ENCODE measurements at regions not wholly inside any gene's neighbourhood (a gene's known extent, or its start where the extent isn't known, plus 50 kb on each side); places are given as distances from the start of the nearest gene placed in this dataset.

DNA sequence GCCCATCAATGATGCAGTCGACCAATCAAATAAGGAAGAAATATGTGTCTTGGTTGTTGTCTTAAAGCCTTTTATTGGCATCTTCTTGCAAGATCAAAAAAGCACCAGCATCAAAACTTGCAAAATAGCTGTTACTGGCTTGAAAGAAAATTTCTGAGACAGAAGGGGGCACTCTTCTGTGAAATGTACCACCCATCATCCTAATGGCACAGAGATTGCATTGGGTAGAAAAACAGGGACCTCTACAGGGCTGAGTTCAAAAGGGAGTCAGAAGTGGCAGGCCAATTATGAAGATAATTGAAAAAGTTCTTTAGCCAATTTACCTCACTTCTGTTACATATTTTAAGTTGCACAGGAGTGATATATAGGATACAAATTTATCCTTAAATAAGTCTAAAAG, 122.3 kb upstream of the GPR149 start:
- DNase-seq (ENCODE audit: low spot score): no peak

DNA sequence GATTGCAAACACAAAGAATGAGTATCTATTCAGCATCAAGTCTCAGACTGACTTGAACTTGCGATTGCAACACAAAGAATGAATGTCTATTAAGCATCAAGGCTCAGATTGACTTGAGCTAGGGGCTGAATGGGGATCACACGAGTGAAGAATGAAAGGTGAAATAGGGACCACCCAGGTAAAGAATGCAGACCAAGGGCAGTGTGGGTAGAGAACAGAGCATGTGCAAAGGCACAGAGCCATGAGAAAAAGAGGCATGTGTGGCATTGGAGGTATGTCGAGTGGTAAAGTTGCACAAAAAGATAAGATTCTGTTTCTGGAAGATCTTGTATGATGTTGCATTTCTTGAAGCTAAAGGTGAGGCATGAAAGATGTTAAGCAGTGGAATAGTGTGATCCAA, 119.4 kb upstream of the GPR149 start:
- DNase-seq (ENCODE audit: low spot score): no peak

DNA sequence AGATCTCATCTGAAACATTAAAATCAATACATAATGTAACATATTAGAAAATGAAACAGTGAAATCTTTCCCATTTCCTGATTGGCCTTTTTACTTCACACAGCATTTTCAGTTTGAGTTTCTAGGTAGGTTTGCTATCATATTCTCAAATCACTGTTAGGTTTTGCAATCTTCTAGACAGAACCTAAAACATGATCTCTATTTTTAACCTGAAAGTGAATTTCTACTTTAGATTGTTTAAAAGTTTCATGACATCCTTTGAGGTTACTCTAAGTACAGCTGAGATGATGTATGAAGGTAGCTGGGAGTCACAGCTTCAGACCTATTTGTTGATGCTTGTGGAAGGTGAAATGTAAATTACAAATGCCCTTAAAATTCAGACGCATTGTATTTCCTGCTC, 118.4 kb upstream of the GPR149 start:
- no peak for DNase-seq (ENCODE audit: low spot score)

DNA sequence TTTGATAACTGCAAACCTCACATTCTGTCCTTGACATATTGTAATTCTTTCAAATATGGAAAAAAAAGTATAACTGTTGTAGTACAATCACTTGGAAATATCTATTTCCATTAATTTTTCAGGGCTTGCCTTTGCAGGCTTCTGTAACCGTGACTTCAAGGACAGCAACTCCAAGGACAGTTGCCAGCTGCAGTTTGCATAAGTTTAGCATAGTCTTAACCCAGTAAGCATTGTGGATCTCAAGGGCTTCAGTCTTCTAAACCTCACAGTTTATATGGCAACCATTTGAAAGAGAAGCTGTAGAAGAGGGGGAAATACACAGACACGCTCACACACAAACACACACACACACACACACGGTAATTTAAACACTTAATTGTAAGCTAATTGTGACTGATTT, 112.8 kb upstream of the GPR149 start:
- no peak for DNase-seq (ENCODE audit: low spot score)

DNA sequence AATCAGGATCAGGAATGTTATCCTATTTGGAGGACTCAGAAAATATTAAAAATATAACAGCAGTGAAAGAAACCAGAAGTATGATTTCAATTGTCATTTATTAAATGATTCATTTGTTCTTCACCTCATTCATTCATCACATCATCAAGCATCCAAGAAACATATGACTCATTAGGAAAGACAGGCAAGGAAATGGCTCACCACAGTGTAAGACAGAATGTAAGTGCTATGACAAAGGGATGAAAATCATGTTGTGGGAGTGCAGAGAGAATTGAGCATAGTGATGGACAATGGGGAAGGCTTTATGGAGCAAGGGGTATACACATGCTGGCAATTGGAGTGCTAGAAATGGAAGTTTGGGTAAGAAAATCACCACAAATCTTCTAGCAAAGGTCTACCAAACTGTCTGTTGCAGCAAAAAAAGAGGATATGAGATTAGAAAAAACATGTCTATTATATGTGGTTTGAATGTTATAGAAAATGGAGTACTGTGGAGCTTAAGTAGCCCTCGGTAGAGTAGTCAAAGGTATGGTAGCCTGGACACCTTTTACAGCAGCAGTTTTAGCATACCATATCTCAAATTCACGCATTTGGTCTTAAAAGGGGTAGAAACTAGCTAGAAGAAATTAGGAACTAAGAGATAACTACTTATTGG, 111.1 kb upstream of the GPR149 start:
- DNase-seq (ENCODE audit: low spot score): no peak

DNA sequence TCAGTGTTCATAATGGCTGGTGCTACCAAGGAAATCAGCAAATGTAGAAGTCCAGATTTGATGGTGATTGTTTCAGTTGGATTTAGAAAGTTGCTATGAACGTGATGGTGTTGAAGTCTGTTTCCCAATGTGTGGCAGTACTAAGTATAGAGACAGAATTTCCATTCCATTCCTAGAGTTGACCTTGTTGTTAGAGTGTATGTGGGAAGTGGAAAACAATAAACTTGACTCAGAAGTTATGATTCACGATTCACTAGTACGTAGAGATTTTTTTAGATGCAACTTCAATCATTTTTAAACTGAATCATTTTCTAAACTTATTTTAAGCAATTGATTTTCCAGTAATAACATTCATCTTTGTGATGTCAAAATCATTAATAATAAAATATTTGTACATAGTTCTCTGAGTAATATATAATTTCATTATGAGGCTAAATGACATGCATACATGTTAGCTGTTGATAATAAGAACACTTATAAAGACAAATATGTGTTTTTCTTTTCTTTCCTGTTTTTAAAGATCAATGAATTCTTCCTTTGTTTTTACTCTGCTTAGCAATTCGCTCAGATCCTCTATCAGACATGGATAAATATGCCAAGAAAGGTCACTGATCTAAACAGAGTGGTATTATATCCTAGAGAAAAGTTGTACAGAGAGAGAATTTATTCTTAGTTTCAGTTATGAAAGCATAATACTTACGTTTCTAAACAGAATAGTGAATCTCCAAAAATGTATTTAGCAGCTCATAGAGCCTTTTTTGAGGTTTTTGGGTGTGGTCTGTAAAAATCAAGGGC, 108.8 kb upstream of the GPR149 start:
- no peak for DNase-seq (ENCODE audit: low spot score)

DNA sequence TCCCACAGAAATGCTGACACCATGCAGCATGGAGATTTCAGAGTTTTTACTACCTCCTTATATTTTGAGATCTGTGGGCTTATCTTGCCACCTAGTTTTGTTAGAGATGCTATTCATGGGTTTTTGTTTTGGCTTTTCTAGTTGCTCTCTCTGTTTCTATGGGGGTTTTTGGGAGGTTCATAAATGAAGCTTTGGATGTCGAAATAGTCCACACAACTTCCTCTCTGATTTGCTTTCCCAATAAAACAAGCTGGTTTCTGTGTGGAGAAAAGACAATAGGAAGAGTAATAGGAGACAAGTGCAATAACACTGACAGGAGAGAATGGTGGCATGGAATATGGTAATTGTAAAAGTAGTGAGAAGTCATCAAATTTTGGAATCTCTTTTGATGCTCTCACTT, 106.8 kb upstream of the GPR149 start:
- no peak for DNase-seq (ENCODE audit: low spot score)

DNA sequence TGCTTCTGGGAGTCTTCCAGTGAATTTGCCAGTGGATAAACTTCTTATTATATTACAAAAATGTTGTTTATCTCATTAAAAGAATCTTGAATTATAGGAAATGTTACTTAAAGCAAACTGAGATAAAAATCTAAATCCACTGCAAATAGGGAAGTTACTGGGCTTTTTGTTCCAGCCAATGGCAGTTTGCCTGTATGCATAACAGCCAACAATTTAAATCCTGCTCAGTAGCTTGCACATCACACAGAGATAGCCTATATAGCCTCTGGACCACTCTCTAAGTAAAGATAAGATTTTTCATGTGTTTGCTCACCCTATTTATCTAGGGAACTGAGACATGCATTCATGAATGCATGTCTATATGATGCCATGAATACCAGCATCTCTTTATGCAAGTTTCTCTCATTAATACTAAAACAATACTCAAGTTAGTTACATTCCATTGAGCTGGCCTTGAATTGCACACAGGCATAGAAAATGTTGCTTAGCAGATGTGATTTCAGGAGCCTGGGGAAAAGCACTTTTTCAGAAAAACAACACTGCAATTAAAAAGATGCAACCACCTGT, 92.1 kb upstream of the GPR149 start:
- DNase-seq (ENCODE audit: low spot score): no peak

DNA sequence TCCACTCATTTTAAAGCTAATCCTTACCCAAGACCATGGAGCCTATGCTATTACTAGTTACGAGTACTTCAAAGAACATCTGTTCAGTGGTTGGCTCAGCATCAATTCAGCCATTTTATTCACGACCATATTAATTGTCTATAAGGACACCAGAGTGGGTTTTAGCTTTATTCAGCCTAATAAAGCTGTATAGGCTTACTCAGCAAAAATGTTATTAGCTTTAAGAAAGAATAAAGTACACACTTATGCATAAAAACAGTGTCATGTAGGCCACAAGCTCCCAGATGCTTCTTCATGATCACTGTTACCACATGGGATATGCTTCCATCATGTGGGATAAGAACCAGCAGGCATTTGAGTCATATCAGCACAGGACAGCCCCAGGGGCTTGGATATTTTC, 87.4 kb upstream of the GPR149 start:
- DNase-seq (ENCODE audit: low spot score): no peak

DNA sequence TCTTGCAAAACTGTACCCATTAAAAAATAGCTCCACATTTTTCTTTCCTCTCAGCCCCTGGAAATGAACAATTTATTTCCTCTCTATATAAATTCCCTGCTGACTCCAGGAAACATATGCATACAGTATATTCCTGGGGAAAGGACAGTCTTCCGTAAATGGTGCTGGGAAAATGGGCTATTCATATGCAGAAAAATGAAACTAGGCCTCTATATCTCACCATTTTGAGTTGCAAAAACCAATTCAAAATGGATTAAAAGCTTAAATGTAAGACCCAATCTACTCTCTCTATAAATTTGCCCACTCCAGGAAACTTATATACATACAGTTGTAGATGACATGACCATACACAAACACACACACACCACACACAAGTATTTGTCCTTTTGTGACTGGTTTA, 85.9 kb upstream of the GPR149 start:
- DNase-seq (ENCODE audit: low spot score): no peak

DNA sequence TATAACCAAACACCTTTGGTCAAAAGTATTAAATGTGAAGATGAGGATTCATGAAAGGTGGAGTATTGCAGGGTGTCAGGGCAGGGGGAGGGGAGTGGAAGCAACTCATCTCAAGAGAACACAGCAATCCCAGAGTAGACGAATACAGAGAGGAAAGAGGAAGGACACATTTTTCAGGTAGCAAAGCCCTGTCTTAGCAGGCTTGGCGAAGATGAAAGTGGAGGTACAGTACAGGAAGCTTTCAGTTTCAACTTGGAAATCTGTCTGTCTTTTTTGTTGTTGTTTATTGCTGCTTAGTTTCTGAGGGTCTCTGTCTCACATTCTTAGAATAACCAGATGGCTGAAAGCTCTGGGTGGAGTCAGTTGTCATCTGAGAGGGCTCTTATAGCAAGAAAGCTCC, 80.8 kb upstream of the GPR149 start:
- DNase-seq (ENCODE audit: low spot score): no peak

DNA sequence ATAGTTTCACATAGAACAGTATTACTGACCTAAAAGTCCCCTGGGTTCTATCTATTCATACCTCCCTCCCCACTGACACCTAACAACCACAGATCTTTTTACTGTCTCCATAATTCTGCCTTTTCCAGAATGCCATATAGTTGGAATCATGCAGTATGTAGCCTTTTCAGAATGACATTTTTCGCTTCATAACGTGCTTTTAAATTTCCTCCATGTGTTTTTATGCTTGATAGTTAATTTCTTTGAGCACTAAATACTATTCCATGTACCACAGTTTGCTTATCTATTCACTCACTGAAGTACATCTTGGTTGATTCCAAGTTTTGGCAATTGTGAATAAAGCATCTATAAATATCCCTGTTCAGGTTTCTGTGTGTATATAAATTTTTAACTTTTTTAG, 77.7 kb upstream of the GPR149 start:
- DNase-seq (ENCODE audit: low spot score): no peak

DNA sequence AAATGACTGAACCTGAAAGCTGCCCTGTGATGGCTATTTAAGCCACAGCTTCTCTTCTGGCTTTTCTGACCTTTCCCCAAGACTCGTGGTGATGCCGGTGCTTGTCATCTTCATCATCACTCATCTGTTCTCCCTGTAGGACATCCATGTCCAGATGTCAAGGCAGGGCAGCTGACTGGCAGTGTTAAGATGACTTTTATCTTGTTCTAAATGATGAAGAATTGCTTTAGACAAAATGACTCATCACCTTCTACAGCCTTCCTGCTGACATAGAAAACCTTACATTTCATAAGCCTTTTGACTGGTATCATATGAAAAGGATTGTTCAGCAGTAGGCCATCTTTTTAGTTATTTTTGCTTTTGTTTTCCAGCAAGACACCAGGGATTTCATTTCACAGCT, 67.0 kb upstream of the GPR149 start:
- DNase-seq (ENCODE audit: low spot score): no peak

DNA sequence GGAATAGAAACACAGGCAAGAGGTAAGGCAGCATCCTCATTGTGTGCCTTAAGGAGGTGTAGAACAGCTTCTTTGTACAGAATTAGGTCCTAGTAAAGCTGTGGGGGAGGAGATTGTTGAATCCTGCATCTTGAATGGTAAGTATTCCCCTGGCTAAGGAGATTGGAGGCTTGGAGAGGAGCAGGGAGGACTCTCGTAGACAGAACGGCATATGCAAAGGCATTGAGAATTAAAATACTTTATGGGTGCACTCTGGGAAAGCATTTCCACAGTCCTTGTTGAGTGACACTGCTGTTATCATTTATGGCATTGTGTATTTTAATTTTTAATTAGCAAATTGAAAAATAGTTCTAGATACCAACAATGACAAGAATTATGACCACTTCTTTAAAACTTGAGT, 66.5 kb upstream of the GPR149 start:
- DNase-seq (ENCODE audit: low spot score): no peak

DNA sequence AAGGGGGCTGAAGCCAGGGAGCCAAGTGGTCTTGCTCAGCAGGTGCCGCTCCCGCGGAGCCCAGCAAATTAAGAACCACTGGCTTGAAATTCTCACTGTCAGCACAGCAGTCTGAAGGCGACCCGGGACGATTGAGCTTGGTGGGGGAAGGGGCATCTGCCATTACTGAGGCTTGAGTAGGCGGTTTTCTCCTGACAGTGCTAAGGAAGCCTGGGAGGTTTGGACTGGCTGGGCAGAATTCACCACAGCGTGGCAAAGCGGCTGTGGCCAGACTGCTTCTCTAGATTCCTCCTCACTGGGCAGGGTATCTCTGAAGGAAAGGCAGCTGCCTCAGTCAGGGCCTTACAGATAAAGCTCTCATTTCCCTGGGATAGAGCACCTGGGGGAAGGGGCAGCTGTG, 57.0 kb upstream of the GPR149 start:
- DNase-seq (ENCODE audit: low spot score): no peak

DNA sequence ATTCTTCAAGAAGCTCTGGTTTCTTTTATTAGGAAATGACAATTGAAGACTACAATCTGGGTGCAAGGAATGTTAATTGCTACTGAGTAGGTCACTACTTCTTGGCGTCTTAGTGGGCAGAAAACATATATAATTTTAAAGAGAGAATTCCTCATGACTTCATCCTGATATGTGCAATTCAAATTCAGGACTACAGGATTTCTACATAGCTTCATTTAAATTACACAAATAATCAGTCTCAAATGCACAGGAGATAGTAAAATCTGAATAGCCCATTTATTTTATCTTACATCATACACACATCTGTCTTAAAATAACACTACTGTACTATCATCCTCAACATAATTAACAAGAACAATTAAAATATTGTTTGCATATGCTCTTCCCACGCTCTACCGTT, 52.5 kb upstream of the GPR149 start:
- DNase-seq (ENCODE audit: low spot score): no peak

DNA sequence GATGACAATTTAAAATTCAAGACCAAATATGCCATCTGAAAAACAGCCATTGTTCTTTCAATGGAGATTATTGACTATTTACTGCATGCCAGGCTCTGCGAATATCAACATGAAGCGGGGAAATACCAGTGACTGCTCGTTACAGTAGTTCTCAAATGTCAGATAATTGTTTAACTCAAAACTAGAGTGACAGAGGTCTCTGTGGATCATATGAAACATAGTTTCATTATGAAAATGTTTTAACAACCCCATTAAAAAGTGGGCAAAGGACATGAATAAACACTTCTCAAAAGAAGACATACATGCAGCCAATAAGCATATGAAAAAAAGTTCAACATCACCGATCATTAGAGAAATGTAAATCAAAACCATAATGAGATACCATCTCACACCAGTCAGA, 50.0 kb upstream of the GPR149 start:
- DNase-seq (ENCODE audit: low spot score): no peak

Measured in germinal center (tissue), 1 donor.